HG02840 (cell line): ENCODE measurements at regions not wholly inside any gene's neighbourhood (a gene's known extent, or its start where the extent isn't known, plus 50 kb on each side); places are given as distances from the start of the nearest gene placed in this dataset.

Experiments
- ATAC-seq: cut with Tn5 transposase; IDR thresholded peaks from one replicate; pipeline ENCODE4 v1.9.1; 2021; ENCODE audit warnings: mild to moderate bottlenecking, moderate library complexity, moderate number of reproducible peaks; ENCODE audit not compliant: unreplicated experiment, low FRiP score

- no peak for ATAC-seq
These were observed 1254.5 kb upstream of the NUDT12 start for GRCh38 chr5:104817127-104817526.

DNA sequence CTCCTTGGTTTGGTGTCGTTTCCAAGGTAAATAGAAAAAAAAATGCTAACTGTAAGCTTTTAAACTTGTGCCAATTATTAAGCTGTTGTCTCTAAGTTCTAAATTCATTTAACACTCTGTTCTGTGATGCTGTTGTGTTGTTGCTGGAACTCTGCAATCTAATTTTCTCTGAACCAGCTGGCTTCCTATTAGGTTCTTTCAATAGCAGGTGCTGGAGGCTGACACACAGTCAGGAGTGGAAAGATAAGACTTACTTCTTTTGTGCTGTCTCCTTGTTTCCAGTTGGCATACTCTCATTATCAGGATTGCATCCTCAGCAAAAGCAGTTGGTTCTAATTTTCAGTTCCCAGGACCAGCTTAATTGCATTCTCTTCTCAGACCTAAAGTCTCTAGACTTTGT lies 1252.6 kb upstream of the NUDT12 start:
- ATAC-seq: no peak

- ATAC-seq: no peak
These were observed 1238.0 kb upstream of the NUDT12 start for GRCh38 chr5:104800440-104801048.

DNA sequence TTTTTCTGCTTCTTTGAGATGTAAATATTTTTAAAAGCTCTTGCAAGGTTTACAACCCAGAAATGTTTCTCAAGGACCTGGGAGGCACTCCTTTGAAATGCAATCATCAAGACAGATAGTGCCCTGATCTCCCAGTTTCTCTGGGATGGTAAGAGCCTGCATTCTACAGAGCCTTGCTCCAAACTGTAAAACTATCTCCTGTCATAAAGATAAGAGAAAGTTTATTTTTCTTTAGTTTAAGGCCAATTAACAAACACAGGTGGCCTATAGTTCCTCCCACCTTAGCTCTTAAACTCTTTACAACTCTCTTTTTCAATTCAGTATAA lies 1231.1 kb upstream of the NUDT12 start:
- no peak for ATAC-seq

DNA sequence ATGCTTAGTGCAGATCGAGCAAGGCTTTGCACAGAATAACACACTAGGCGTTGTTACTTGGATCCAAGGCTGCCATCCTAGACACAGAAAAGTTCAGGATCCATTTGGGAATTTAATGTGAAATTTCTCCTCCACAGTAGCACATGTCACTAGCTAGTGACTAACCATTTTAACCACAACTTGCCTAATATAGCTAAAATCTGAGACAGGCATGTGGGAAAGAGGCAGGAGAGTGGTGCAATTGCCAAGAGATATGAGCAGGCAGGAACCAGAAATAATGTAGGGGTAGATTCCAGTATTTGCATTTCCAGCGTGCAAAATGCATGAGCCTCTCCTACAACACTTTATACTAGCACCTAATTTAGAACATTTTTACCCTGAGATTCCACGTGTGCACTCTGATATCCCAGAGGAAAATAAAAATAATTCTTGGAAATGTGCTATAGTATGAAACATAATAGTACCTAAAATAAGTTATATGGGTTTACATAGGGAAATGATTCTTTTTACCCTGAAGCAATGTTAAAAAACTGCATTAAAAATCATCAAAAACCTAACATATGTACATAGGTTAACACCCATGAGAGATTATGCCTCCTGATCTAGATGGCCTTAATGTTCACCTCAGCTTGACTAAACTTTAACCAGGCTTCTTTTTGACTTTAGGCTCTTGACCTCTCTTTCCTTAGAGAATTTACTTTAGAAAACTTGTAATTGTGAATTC lies 1230.6 kb upstream of the NUDT12 start:
- ATAC-seq: no peak

DNA sequence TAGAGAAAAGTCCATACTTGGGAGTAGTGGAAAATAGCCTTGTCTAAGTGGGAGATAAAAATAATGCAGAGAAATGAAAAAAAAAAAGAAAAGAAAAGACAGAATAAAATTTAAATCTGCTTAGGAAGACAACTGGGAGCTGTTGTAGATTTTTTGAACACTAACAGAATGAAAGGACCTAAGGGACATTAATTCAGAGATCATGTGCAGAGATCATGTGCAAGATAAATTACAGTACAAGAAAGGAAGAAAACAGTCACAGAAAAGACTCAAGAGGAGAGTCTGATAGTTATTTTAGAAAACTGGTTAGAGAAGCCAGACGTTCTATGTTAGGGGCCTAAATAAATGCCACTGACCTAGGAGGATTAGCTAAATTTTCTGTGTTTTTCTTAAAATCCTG lies 1226.8 kb upstream of the NUDT12 start:
- ATAC-seq: no peak

DNA sequence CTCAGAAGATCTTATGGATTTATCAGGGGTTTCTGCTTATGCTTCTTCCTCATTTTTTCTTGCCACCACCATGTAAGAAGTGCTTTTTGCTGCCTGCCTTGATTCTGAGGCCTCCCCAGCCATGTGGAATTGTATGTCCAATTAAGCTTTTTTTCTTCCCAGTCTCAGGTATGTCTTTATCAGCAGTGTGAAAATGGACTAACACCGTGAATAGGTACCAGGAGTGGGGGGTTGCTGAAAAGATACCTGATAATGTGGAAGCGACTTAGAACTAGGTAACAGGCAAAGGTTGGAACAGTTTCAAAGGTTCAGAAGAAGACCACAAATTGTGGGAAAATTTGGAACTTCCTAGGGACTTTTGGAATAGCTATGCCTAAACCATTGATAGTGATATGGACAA lies 1222.5 kb upstream of the NUDT12 start:
- ATAC-seq: no peak

GRCh38 chr5:104774372-104774771 lies 1211.8 kb upstream of the NUDT12 start:
- ATAC-seq: no peak

DNA sequence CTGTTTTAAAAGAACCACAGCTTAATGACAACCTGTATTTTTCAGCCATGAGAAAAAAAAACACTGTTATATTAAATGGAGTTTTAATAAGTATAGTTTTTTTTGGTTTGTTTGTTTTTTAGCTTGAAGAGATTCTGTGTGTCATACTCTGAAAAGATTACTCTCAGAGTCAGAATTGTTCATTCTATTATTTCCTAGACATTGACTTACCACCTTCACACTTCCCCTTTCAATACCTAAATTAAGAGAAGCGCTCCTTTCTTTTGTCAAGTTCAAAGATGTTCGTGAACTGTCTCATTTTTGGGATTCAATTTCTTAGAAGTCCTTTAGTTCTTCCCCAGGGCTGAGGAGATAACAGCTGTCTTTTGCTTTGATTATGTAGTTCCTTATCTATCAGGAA lies 1201.6 kb upstream of the NUDT12 start:
- no peak for ATAC-seq

- no peak for ATAC-seq
These were observed 1200.6 kb upstream of the NUDT12 start for GRCh38 chr5:104763216-104763615.

GRCh38 chr5:104757915-104758314 lies 1195.3 kb upstream of the NUDT12 start:
- no peak for ATAC-seq

GRCh38 chr5:104755806-104756205 lies 1193.2 kb upstream of the NUDT12 start:
- ATAC-seq: no peak

DNA sequence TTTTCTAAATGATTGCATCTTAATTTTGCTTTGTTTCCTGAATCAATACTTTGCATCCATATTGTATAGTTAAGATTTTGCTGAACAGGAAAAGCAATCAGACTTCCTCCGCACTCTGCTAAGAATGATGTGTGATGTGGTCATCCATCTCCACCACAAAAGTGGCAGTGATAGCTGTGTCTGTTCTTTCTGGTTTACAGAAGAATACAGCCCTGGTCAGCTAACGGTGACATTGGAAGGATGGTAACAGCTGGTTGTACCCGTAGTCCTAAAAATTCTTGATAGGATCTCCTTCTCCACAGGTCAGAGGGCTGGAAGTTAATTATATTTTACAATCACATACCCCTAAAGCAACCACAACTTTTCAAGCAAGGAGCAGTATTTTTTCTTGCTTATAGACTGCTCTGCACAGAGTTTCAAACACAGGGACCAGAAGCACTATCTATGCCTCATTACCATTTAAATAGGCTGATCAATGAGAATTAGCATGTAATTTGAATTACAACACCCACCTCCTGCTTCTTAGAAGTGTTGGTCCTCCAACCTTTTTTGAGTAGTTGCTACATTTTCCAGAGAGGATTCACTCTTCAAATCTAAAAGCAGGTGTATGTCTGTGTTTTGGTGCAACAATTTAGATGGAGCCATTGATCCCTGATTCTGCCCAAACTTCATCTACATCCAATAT lies 1191.9 kb upstream of the NUDT12 start:
- no peak for ATAC-seq

- ATAC-seq: no peak
These were observed 1189.4 kb upstream of the NUDT12 start for GRCh38 chr5:104751969-104752368.

- no peak for ATAC-seq
These were observed 1177.3 kb upstream of the NUDT12 start for GRCh38 chr5:104739905-104740304.

DNA sequence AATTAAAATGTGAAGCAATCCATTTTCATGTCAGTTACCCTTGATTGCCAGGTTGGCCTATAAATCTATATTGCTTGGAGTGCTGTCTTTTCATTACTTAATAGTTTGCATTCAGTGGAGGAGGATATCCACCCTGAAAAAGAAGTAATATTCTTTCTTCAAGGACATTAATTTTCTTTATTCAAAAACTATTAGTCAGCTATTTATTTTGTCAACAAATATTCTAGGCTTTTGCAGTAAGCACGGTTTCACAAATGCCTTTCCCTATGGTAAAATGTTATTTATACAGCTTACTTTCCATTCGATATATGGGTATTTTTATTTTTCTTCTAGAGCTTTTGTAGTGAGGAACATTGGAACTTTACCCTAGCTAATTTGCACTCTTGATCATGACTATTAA lies 1176.9 kb upstream of the NUDT12 start:
- no peak for ATAC-seq

DNA sequence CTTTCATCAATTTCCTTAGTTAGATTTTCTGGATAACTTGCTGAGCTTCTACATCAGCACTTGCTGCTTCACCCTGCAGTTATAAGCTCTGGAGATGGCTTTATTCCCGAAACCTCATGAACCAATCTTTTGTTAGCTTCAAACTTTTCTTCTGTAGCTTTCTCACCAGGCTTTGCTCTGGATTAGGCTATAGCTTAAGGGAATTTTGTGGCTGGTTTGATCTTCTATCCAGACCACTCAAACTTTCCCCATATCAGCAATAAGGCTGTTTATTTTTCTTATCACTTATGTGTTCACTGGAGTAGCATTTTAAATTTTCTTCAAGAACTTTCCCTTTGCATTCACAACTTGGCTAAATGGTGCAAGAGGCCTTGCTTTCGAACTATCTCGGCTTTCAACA lies 1173.5 kb upstream of the NUDT12 start:
- no peak for ATAC-seq

DNA sequence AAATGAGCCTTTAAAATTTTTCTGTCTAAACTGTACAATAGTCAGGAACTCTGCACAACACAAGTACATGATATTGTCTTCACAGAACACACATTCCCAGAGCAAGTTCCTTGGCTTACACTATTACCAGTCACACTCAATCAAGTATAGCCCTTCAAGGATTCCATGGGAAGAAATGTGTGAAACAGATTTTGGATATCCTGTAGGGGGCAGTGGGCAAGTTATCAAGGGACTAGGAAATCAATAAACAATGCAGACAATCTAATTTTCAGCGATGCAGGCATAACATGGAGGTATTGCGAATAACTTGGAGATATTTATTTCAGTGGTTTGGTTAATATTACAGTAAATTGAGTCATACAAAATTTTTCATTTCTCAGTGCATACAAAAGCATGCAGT lies 1171.5 kb upstream of the NUDT12 start:
- no peak for ATAC-seq

GRCh38 chr5:104733063-104733669 lies 1170.6 kb upstream of the NUDT12 start:
- ATAC-seq: no peak

DNA sequence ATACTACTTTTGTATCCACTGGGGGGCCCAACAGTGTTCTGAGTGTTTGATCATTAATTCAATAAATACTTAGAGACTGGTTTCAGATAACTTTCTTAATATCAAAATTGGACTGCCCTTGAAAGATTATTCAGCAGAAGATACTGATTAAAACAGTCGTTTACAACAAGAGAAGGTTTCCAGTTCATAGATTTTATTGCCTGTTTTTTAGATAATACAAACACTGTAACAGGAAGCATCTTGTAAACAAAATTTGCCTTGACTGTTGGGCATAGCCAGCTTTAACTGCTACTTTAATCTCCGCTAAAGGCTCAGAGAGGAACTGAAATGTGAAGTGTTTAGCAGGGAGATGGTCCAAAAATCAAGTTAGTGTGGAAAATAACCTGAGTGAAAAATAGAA lies 1168.7 kb upstream of the NUDT12 start:
- no peak for ATAC-seq

DNA sequence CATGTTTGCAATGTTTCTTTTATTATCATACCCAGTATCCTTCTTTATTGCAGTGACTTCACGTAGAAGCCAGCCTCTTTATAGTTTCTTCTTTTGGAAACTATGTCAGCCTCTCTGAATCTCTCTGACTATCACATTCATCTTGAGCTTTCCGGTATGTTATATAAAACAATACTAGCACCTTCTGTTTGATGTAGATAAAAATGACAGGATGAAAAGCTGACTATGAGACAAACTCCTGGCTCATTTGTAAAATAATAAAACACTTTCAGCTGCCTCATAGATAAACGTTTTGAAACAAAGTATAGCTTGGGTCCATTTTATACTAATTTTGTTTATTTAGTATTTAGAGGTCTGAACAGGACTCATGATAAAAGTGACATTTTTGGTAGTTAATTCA lies 1145.4 kb upstream of the NUDT12 start:
- ATAC-seq: no peak

GRCh38 chr5:104706600-104706999 lies 1144.0 kb upstream of the NUDT12 start:
- no peak for ATAC-seq
